GM19043 (cell line): ENCODE measurements at regions not wholly inside any gene's neighbourhood (a gene's known extent, or its start where the extent isn't known, plus 50 kb on each side); places are given as distances from the start of the nearest gene placed in this dataset.
A peak's percentile ranks its signal among the peaks of the same experiment; 100 is the strongest.
"Not testable (repeated sequence)": the region's sequence is repeated elsewhere in the genome, so short reads cannot be mapped to it uniquely, and the experiment has no call there.

Experiments
- ATAC-seq: cut with Tn5 transposase; IDR thresholded peaks from one replicate; pipeline ENCODE4 v1.9.1; 2021; ENCODE audit warnings: low read depth; ENCODE audit not compliant: unreplicated experiment

GRCh38 chr3:23701716-23702597, 103.8 kb upstream of the UBE2E1 start:
- no peak for ATAC-seq

DNA sequence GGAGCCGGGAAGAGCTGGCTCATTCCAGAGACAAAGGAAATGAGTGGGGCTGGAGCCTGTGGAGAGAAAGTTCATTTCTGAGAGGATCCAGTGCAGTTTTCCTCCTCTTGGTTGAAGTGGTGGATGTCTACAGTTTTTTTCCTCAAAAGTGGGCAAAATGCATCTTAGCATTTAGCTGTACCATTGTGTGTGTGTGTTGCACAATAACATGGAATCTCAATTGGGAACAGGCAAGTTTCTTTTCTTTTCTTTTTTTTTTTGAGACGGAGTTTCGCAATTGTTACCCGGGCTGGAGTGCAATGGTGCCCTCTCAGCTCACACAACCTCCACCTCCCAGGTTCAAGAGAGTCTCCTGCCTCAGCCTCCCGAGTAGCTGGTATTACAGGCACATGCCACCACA, 101.5 kb upstream of the UBE2E1 start:
- ATAC-seq, result no peak

DNA sequence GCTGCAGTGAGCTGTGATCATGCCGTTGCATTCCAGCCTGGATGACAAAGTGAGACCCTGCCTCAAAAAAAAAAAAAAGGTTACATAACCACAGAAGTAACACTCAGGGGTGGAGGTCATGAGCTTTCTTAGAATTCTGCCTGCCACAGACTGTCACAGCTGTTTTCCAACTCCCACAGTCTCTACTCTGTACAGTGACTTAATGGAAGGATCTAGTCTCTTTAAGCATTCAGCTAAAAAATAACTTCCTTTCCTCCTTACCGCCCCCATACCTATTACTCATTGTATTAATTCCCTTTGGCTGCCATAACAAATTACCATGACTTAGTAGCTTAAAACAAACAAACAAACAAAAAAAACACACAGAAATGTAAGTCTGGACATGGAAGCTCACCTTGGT, 99.6 kb upstream of the UBE2E1 start:
- ATAC-seq, result no peak

DNA sequence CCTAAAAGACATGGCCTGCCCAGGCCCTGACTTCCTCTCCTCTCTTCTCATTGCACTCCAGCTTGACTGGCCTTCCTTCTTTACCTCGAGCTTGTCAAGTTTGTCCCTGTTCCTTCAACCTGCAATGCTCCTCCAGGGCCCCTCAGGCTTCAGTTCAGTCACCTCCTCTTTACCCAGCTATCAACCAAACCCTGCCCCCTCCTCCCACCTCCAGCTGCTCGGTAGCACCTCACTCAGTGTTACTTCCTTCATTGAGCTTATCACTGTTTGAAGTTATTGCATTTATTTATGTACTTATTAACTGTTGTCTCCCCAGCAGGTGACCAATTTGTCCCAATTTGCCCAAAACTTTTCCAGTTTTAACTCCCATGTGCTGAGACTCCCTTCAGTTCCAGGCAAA, 95.8 kb upstream of the UBE2E1 start:
- ATAC-seq, result no peak

DNA sequence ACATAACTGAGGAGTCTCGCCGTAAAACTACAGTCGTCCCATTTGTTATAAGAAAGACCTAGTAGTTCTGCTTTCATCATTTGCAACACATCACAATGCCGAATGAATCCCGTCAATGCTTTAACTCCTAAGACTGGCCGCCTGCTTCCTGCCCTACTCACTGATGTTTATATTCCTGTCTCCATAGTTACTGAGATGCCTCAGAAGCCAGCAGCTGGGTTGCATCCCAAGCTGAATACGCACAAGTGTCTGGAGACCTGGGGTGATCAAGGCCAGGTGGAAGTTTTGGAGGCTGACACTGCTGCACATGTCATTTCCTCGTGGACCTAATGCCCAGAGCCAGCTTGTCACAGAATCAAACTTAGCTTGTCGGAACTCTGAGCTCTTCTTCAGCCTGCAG, 95.2 kb upstream of the UBE2E1 start:
- no peak for ATAC-seq

DNA sequence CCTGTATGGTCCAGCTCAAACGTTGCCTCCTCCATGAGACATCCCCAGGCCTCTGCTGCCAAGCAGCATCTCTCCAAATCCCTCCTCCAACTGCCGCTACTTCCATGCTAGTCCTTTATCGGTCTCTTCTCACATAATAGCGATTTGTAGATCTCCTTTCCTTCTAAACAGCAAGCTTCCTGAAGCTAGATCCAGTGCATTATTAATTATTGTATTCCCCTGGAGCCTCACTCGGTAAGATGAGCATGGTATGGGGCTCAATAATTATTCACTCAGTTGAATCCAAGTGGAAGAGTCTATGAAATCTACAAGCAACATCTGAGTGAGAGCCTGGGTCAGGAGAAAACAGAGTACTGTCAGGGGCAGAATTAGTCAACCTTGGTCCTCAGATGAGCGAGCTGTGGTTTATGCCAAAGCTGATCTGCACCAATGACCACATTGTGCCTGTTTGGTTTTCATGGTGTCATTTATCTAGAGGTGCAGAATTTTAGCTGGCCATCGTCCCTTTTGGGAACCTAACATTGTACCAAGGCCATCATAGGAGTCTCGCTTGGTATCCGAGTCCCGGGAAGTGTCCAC, 93.8 kb upstream of the UBE2E1 start:
- peak; percentile 55 for ATAC-seq

DNA sequence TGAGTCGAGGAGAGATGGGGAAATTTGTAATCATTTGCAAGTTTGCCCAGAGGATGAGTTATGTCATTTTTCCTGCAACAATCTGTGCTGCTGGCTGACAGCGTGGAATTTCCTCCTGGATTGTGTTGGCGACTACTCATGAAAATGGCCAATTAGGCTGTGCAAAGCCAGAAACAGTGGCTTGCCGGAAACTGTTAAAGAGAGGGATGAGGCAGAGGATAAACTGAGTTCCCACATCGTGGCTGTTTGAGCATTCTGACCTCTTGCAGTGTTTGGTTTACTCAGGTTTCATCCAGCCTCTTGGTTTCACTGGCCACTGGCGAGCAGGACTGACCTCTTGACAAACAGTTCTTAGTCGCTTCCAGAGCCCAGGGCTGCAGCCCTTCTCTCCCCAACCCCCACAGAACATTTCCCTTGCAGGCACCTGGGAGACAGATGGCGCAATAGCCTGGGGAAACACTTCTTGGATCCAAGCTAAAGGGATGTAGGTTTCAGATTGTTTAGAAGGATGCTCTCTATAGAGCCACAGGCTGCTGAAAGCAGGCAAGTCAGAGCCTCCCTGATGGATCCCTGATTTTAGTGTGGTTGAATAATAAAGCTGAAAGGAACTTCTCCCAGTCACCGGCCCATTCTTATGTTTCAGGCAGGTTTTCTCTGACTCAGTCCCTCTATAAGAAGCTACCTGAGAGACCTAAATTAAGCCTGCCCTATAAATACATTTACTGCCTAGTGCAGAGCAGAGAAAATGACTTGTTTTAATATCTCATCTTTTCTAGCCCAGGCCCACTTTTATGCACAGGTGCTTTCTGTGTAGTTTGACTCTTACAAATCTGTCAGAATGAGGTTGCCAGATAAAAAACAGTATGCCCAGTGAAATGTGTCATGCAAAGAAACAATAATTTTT, 92.8 kb upstream of the UBE2E1 start:
- no peak for ATAC-seq

GRCh38 chr3:23713641-23714040, 92.1 kb upstream of the UBE2E1 start:
- ATAC-seq, result no peak

- no peak for ATAC-seq
Measured at GRCh38 chr3:23720059-23720458, 85.7 kb upstream of the UBE2E1 start.

DNA sequence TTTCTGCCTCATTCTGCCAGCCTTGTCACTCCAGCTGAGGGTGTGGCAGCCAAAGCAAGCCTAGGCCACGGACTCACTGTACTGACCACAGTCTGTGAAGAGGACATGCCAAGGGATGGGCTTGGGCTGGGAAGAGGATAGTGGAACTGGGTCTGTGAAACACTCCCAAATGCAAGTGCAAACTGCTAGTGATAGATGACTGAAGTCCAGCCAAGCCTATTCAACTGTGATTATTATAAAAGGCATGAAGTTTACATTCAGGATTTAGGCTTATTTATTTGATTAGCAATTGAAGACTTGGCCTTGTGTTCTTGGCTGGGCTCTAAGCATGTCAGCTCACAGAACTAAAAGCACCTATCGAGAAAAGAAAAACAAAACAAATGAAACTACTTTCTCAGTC, 84.9 kb upstream of the UBE2E1 start:
- no peak for ATAC-seq

- no peak for ATAC-seq
Measured at GRCh38 chr3:23723141-23723540, 82.6 kb upstream of the UBE2E1 start.

GRCh38 chr3:23723930-23724329, 81.8 kb upstream of the UBE2E1 start:
- peak; percentile 47 for ATAC-seq

DNA sequence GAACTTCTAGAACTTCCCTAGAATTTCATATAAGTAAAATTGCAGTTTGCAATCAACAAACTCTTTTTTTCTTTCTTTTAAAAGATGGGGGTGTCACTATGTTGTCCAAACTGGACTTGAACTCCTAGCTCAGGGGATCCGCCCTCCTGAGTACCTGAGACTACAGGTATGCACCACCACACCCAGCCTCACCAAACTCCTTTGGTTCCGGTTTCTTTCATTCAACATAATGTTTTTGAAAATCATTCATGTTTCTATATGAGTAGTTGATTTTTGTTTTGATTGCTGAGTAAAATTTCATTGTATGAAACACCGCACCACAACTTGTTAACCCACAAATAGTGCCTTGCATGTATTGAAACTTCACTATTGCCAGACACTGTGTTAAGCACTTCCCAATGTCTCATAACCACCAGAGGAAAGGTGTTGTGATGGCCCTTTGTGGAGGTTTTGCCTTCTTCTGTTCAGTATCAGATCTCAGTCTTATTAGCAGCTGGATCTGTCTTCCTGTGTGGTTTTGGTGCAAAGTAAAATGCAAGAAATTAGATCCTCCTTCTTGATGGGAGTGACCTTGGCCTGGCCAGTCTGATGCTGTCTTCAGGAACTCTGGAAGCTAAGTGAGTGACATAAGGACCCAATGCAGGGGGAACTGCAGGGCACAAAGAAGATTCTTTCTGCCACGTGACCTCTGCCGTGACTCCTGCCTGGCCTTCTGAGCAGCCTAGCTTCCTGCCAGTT, 78.8 kb upstream of the UBE2E1 start:
- peak; percentile 60 for ATAC-seq

DNA sequence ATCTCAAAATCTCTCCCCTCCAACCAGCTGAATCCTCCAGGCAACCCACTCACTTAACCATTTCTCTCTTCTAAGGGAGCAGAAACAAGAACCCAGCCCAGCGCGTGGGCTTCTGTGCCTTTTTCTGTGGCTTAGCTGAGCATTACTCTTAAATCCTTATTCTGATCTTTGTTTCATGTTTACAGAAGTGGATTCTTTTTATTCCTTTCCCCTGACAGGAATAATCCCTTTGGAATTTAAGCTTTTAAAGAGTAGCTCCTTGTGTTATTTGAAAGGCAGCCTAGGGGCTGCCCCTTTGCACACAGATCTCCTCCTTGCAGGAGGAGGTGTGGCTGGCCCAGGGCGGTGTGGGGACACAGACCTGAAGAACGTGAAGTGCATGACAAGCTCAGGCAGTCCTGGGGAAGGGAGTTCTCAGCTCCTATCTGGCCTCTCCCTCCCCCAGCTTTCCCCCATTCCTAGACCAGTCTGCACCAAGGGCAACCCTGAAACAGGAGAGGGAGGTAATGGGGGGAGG, 77.1 kb upstream of the UBE2E1 start:
- ATAC-seq, result no peak

- not testable (repeated sequence) for ATAC-seq
Measured at GRCh38 chr3:23729362-23729761, 76.4 kb upstream of the UBE2E1 start.

GRCh38 chr3:23734481-23734880, 71.3 kb upstream of the UBE2E1 start:
- no peak for ATAC-seq

DNA sequence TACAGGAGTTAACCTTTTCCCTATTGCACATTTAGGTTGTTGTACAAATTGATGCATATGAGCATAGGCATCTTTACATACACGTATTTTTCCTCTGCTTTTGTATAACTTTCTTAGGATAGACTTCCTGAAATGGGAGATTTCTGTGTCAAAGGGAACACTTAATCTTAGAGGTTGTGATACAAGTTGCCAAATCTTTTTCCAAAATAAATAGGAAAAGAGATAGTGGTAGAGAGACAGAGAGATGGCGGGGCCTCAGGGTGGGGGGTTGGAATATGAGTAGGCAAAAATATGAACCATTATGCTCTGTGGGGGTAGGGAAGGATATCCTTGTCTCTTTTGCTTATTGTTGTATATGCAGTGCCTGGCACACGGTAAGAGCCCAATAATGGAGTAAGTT, 70.7 kb upstream of the UBE2E1 start:
- ATAC-seq, result no peak

DNA sequence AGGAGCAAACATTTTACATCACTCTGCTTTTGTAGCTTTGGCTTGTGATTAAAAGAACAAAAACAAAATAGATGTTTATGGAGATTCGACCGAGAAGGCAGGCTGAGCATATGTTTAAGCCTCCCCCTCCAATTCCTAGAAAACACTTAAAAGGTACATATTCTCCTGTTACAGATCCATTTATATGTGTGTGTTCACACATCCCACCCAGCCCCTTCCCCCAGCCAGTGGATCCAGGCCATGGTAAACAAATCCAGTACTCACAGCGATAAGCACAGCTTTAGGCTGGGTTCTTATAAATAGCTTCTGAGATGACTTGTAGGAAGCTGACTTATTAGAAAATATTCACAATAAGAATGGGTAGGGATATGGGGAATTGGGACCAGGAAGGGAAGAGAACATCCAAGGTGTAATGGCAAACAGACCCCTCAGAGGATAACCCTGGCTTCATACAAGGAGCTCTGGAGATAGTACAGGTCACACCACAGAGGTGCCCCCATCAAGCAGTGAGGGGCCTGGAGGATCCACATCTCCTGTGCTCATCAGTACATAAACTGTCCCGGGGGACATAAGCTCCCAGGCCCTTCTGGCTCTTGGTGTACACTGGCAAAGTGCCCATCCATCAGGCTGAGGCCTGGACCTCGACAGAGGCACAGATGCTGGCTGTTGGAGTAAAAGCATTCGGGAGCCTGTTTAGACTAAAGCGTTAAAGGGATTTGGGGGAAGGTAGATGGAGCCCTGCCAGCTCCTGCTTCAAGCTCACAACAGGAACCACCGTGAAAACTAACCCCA, 70.0 kb upstream of the UBE2E1 start:
- ATAC-seq, result no peak

- ATAC-seq, result no peak
Measured at GRCh38 chr3:23738944-23739343, 66.8 kb upstream of the UBE2E1 start.

DNA sequence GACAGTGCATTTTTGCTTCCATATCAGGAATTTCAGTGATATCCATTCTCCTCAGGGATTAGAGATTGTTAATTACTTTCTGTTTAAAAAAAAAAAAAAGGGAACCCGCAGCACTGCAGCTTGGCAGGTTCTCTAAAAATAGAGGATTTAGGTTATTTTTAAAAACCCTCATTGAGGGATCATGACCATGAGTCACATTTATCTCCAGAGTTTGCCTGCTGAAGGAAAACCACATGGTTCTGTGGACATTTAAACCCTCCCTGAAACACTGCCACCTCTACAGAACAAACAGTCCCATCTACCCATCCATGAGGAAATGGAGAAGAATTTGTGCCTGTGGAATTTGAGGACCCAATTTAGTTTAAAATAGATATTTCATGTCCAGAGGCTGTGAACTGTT, 66.2 kb upstream of the UBE2E1 start:
- ATAC-seq, result no peak
